ENCODE measurements at regions not wholly inside any gene's neighbourhood (a gene's known extent, or its start where the extent isn't known, plus 50 kb on each side); places are given as distances from the start of the nearest gene placed in this dataset.

- TF ChIP-seq POLR2A (IDR thresholded peaks at IDR 0.05; ENCODE audit: extremely low read depth, insufficient read length), result no peak
- no peak for TF ChIP-seq MAX (IDR thresholded peaks at IDR 0.05; ENCODE audit: low read depth, low read length)
- no peak for TF ChIP-seq CTCF (IDR thresholded peaks at IDR 0.05; ENCODE audit: low read depth, low read length)
- TF ChIP-seq MYC (IDR thresholded peaks at IDR 0.05; ENCODE audit: low read depth, low read length), result no peak
- no peak for DNase-seq (ENCODE audit: low read depth)
- H3K4me3 ChIP-seq (ENCODE audit: low read depth, low read length), result no peak overlapping the region
Observed at GRCh38 chr1:90192408-90192807, 197.5 kb downstream of the ZNF326 start.

- TF ChIP-seq POLR2A (IDR thresholded peaks at IDR 0.05; ENCODE audit: extremely low read depth, insufficient read length) (no peak), MAX (IDR thresholded peaks at IDR 0.05; ENCODE audit: low read depth, low read length) (no peak), MYC (IDR thresholded peaks at IDR 0.05; ENCODE audit: low read depth, low read length) (no peak), CTCF (IDR thresholded peaks at IDR 0.05; ENCODE audit: low read depth, low read length) (no peak)
Observed at GRCh38 chr1:90190523-90190922, 195.6 kb downstream of the ZNF326 start.

GRCh38 chr1:90189889-90190288 lies 195.0 kb downstream of the ZNF326 start:
- no peak for TF ChIP-seq CTCF (IDR thresholded peaks at IDR 0.05; ENCODE audit: low read depth, low read length)
- TF ChIP-seq POLR2A (IDR thresholded peaks at IDR 0.05; ENCODE audit: extremely low read depth, insufficient read length), result no peak
- TF ChIP-seq MAX (IDR thresholded peaks at IDR 0.05; ENCODE audit: low read depth, low read length), result no peak
- TF ChIP-seq MYC (IDR thresholded peaks at IDR 0.05; ENCODE audit: low read depth, low read length), result no peak
- DNase-seq (ENCODE audit: low read depth), result no peak
- no peak overlapping the region for H3K4me3 ChIP-seq (ENCODE audit: low read depth, low read length)

More at GRCh38 chr1:90190523-90190922, 195.6 kb downstream of the ZNF326 start:
- DNase-seq (ENCODE audit: low read depth), result no peak
- H3K4me3 ChIP-seq (ENCODE audit: low read depth, low read length), result no peak overlapping the region

GRCh38 chr1:90187323-90187585 lies 192.3 kb downstream of the ZNF326 start:
- TF ChIP-seq POLR2A (IDR thresholded peaks at IDR 0.05; ENCODE audit: extremely low read depth, insufficient read length), result no peak
- TF ChIP-seq MAX (IDR thresholded peaks at IDR 0.05; ENCODE audit: low read depth, low read length), result no peak
- TF ChIP-seq CTCF (IDR thresholded peaks at IDR 0.05; ENCODE audit: low read depth, low read length), result no peak
- no peak for TF ChIP-seq MYC (IDR thresholded peaks at IDR 0.05; ENCODE audit: low read depth, low read length)
- no peak for DNase-seq (ENCODE audit: low read depth)
- H3K4me3 ChIP-seq (ENCODE audit: low read depth, low read length), result no peak overlapping the region

- TF ChIP-seq MYC (IDR thresholded peaks at IDR 0.05; ENCODE audit: low read depth, low read length) (no peak), CTCF (IDR thresholded peaks at IDR 0.05; ENCODE audit: low read depth, low read length) (no peak), MAX (IDR thresholded peaks at IDR 0.05; ENCODE audit: low read depth, low read length) (no peak), POLR2A (IDR thresholded peaks at IDR 0.05; ENCODE audit: extremely low read depth, insufficient read length) (no peak)
- DNase-seq (ENCODE audit: low read depth), result no peak
- no peak overlapping the region for H3K4me3 ChIP-seq (ENCODE audit: low read depth, low read length)
Observed at GRCh38 chr1:90186506-90187322, 191.8 kb downstream of the ZNF326 start.
